GM12878 (cell line): ENCODE measurements at regions not wholly inside any gene's neighbourhood (a gene's known extent, or its start where the extent isn't known, plus 50 kb on each side); places are given as distances from the start of the nearest gene placed in this dataset.
"Not testable (repeated sequence)": the region's sequence is repeated elsewhere in the genome, so short reads cannot be mapped to it uniquely, and the experiment has no call there.

Source experiments
- ATAC-seq: fragments of 200-7000 bp; cut with Tn5 transposase; 3 replicates; pipeline ENCODE4 v1.9.1; 2020; ENCODE audit warnings: mild to moderate bottlenecking, moderate library complexity
- BruUV-seq: library from RNA; stranded (reverse); fragments of 400-500 nt; replicated peaks from 2 replicates; lab custom pipeline; 2021; lab: Mats Ljungman, UMichigan
- CTCF ChIA-PET: fragments of 300-600 bp; sonication (Branson Sonifier 250); formaldehyde crosslinking; extraction: SDS; loops from one replicate; lab custom pipeline; 2021; ENCODE audit warnings: inconsistent platforms; lab: Yijun Ruan, JAX
- POLR2A ChIA-PET: fragments of 350-600 bp; formaldehyde crosslinking; extraction: SDS; loops from one replicate; lab custom pipeline; 2021; ENCODE audit warnings: inconsistent platforms; lab: Charles Lee
- RAD21 ChIA-PET: fragments of 300-600 bp; sonication (Branson Sonifier 250); formaldehyde crosslinking; loops from one replicate; lab custom pipeline; 2023; ENCODE audit warnings: antibody characterized with exemption; ENCODE audit not compliant: unreplicated experiment; lab: Charles Lee
- SMC1A ChIA-PET: fragments of 300-600 bp; sonication (Branson Sonifier 250); formaldehyde crosslinking; loops from one replicate; lab custom pipeline; 2023; ENCODE audit not compliant: unreplicated experiment, uncharacterized antibody; lab: Charles Lee
- DNase-seq: peaks from one replicate; pipeline ENCODE4 v3.0.0-alpha.2; 2011; ENCODE audit warnings: low read depth, low spot score
- FAIRE-seq: peaks from 3 replicates; lab custom pipeline; 2011; peaks lifted over from hg19 to GRCh38; lab: Jason Lieb, UNC
- H2AFZ ChIP-seq: 2 replicates; pipeline ENCODE4 v1.6.0; 2011; ENCODE audit warnings: low read depth, low read length, control low read depth; ENCODE audit not compliant: control insufficient read depth
- H3K27ac ChIP-seq: 2 replicates; pipeline ENCODE4 v1.5.1; 2011; ENCODE audit warnings: control low read depth; ENCODE audit not compliant: control insufficient read depth, insufficient read depth
- H3K27me3 ChIP-seq, 2 experiments: replicated peaks in 1 of 2; 2 replicates each; pipeline versions ENCODE4 v1.6.0 to v1.6.1; 2011; ENCODE audit warnings: low read length in 1 of 2; ENCODE audit not compliant: control insufficient read depth in 2 of 2, insufficient read depth in 2 of 2
- H3K36me3 ChIP-seq, 2 experiments: 2 replicates each; pipeline ENCODE4 v1.5.1; 2011; ENCODE audit warnings: low read length in 1 of 2; ENCODE audit not compliant: control insufficient read depth in 2 of 2, insufficient read depth in 2 of 2
- H3K4me1 ChIP-seq: 2 replicates; pipeline ENCODE4 v1.6.1; 2011; ENCODE audit warnings: mild to moderate bottlenecking, low read length, moderate library complexity, mixed read lengths; ENCODE audit not compliant: control insufficient read depth, insufficient read depth
- H3K4me2 ChIP-seq: 2 replicates; pipeline ENCODE4 v1.6.0; 2011; ENCODE audit warnings: control low read depth; ENCODE audit not compliant: control insufficient read depth, insufficient read depth
- H3K4me3 ChIP-seq: fragments of 200-600 bp; sonication (generic); 2 replicates; pipeline ENCODE4 v1.5.1; 2016
- H3K79me2 ChIP-seq: 2 replicates; pipeline ENCODE4 v1.6.0; 2011; ENCODE audit warnings: low read length; ENCODE audit not compliant: control insufficient read depth, insufficient read depth
- H3K9ac ChIP-seq: 2 replicates; pipeline ENCODE4 v1.8.0; 2011; ENCODE audit warnings: low read length, control low read depth, mixed read lengths; ENCODE audit not compliant: control insufficient read depth, insufficient read depth
- H3K9me3 ChIP-seq: replicated peaks from 3 replicates; pipeline ENCODE4 v1.5.1; 2011; ENCODE audit warnings: mild to moderate bottlenecking, low read length; ENCODE audit not compliant: control insufficient read depth, insufficient read depth
- H4K20me1 ChIP-seq: 2 replicates; pipeline ENCODE4 v1.6.0; 2011; ENCODE audit not compliant: control insufficient read depth, insufficient read depth
- MLLT1 ChIP-seq: fragments of 450-650 bp; IDR thresholded peaks from 2 replicates; pipeline ENCODE4 v1.6.1; 2016; ENCODE audit warnings: mild to moderate bottlenecking
- NFXL1 ChIP-seq: fragments of 450-650 bp; IDR thresholded peaks from 2 replicates; pipeline ENCODE4 v1.6.1; 2017; ENCODE audit warnings: antibody characterized with exemption, mild to moderate bottlenecking, borderline replicate concordance
- RFX5 ChIP-seq: IDR thresholded peaks from 2 replicates; pipeline ENCODE4 v1.6.1; 2011; ENCODE audit warnings: low read depth, low read length, improper control_type of control experiment
- SPI1 ChIP-seq: IDR thresholded peaks from 2 replicates; pipeline ENCODE4 v1.6.1; 2011; ENCODE audit warnings: low read depth, mild to moderate bottlenecking, low read length, moderate library complexity, borderline replicate concordance; ENCODE audit not compliant: insufficient read depth
- ZBTB4 ChIP-seq: fragments of 450-650 bp; formaldehyde crosslinking; IDR thresholded peaks from 2 replicates; pipeline ENCODE4 v1.4.0; 2022; ENCODE audit warnings: mild to moderate bottlenecking, moderate library complexity
- WGBS: methylation state at CpG from one replicate; pipeline ENCODE4 v1.1.6; 2016; ENCODE audit warnings: low lambda C conversion rate; ENCODE audit not compliant: insufficient replicate concordance, insufficient coverage; ENCODE audit errors: missing lambda C conversion rate; 5-methylcytosine and 5-hydroxymethylcytosine counted together
- in situ Hi-C: fragments of 300-500 bp; cut with MboI; formaldehyde crosslinking; loops from 9 replicates; pipeline ENCODE4 v1.14.3; 2018; ENCODE audit warnings: mixed read lengths
- intact Hi-C: fragments of 100-400 bp; cut with micrococcal nuclease; formaldehyde crosslinking; loops from one replicate; pipeline ENCODE4 v1.14.2; 2022; ENCODE audit not compliant: unreplicated experiment

- no peak overlapping the region for H3K27ac ChIP-seq
- H3K4me1 ChIP-seq, result no peaks in the 10 kb centered on the region
- RAD21 ChIA-PET, result no interaction called here
- BruUV-seq, result no TSS peak
- H3K36me3 ChIP-seq, result no peaks in the 10 kb centered on the region
- SMC1A ChIA-PET, result no interaction called here
- H3K4me2 ChIP-seq, result no peak overlapping the region
- H3K4me3 ChIP-seq, result no peak overlapping the region
- no peak for DNase-seq
- H2AFZ ChIP-seq, result no peak overlapping the region
- intact Hi-C loops, result no loop called here
- CTCF ChIA-PET, result no interaction called here
- ATAC-seq, result no peak
- no peak for TF ChIP-seq ZBTB4 (CRISPR knock-in tag)
- TF ChIP-seq MLLT1, result no peak
- TF ChIP-seq NFXL1, result no peak
- no peak for TF ChIP-seq RFX5
- no peak for TF ChIP-seq SPI1
- FAIRE-seq, result no peak
- H3K27me3 ChIP-seq, result no peaks in the 10 kb centered on the region
- H3K9me3 ChIP-seq, result no peaks in the 10 kb centered on the region; the same call in 2 of the 3 replicates
- POLR2A ChIA-PET, result no interaction called here
- in situ Hi-C loops, result no loop called here
- H3K9ac ChIP-seq, result no peak overlapping the region
- WGBS, result 52% methylated on average over 11 of the region's 11 CpGs
- no peaks in the 10 kb centered on the region for H3K79me2 ChIP-seq
- no peaks in the 10 kb centered on the region for H4K20me1 ChIP-seq
Observed at GRCh38 chr15:25247407-25248038, 191.3 kb downstream of the UBE3A start.

GRCh38 chr15:25248087-25248486, 190.7 kb downstream of the UBE3A start:
- RAD21 ChIA-PET, H3K27ac ChIP-seq, H2AFZ ChIP-seq, H3K4me1 ChIP-seq, in situ Hi-C loops, DNase-seq, BruUV-seq, POLR2A ChIA-PET, H3K27me3 ChIP-seq, CTCF ChIA-PET, H3K9me3 ChIP-seq, ATAC-seq, H3K4me2 ChIP-seq, H3K36me3 ChIP-seq, FAIRE-seq, H3K79me2 ChIP-seq, SMC1A ChIA-PET, H3K9ac ChIP-seq, H3K4me3 ChIP-seq, intact Hi-C loops, H4K20me1 ChIP-seq: not testable (repeated sequence)
- 6% methylated on average over 4 of the region's 6 CpGs for WGBS
